Suprapubic skin (tissue), 4 donors: ENCODE measurements at regions not wholly inside any gene's neighbourhood (a gene's known extent, or its start where the extent isn't known, plus 50 kb on each side); places are given as distances from the start of the nearest gene placed in this dataset.

Experiments
- CTCF ChIP-seq, 2 donors: fragments of 200-600 bp in 1 of 2; fragments of 450-650 bp in 1 of 2; sonication (generic) in 1 of 2; IDR thresholded peaks; one replicate each; pipeline ENCODE4 v1.5.1; 2016 to 2019; ENCODE audit warnings: antibody characterized with exemption in 2 of 2, mild to moderate bottlenecking in 1 of 2, moderate library complexity in 1 of 2
- EP300 ChIP-seq: sonication (generic); formaldehyde crosslinking; IDR thresholded peaks from one replicate; pipeline ENCODE4 v1.6.1; 2017; ENCODE audit warnings: antibody characterized with exemption
- POLR2A ChIP-seq, 2 donors: fragments of 450-650 bp; IDR thresholded peaks; one replicate each; pipeline ENCODE4 v1.6.1; 2017; ENCODE audit warnings: antibody characterized with exemption in 2 of 2, mild to moderate bottlenecking in 2 of 2, moderate library complexity in 2 of 2
- POLR2AphosphoS5 ChIP-seq, 3 donors: sonication (generic); formaldehyde crosslinking; IDR thresholded peaks; one replicate each; pipeline ENCODE4 v1.6.1; 2017; ENCODE audit warnings: antibody characterized with exemption in 3 of 3

GRCh38 chr2:77995161-77995560 lies 473.0 kb upstream of the LRRTM4 start:
- TF ChIP-seq CTCF (IDR thresholded peaks at IDR 0.05) (no peak), POLR2A (IDR thresholded peaks at IDR 0.05) (no peak), POLR2AphosphoS5 (IDR thresholded peaks at IDR 0.05) (no peak), EP300 (no peak)
